Right hindlimb (tissue), 1 donor: ENCODE measurements at regions not wholly inside any gene's neighbourhood (a gene's known extent, or its start where the extent isn't known, plus 50 kb on each side); places are given as distances from the start of the nearest gene placed in this dataset.
A peak's percentile ranks its signal among the peaks of the same experiment; 100 is the strongest.

Experiments
- DNase-seq: peaks from one replicate; pipeline ENCODE4 v3.0.0-alpha.2; 2018

- DNase-seq = no peak
Observed at GRCh38 chr9:12178634-12179033, 514.6 kb upstream of the TYRP1 start.

GRCh38 chr9:12182806-12183205 is 510.4 kb upstream of the TYRP1 start:
- DNase-seq = no peak

GRCh38 chr9:12183321-12183720 is 509.9 kb upstream of the TYRP1 start:
- DNase-seq = no peak

GRCh38 chr9:12185856-12186255 is 507.3 kb upstream of the TYRP1 start:
- DNase-seq = no peak

- DNase-seq = no peak
Observed at GRCh38 chr9:12191630-12192029, 501.6 kb upstream of the TYRP1 start.

- no peak for DNase-seq
Observed at GRCh38 chr9:12194731-12195130, 498.5 kb upstream of the TYRP1 start.

- no peak for DNase-seq
Observed at GRCh38 chr9:12195456-12195855, 497.7 kb upstream of the TYRP1 start.

GRCh38 chr9:12204512-12204911 is 488.7 kb upstream of the TYRP1 start:
- no peak for DNase-seq

- DNase-seq = no peak
Observed at GRCh38 chr9:12212860-12213259, 480.3 kb upstream of the TYRP1 start.

GRCh38 chr9:12221470-12221869 is 471.7 kb upstream of the TYRP1 start:
- no peak for DNase-seq

GRCh38 chr9:12224449-12224848 is 468.7 kb upstream of the TYRP1 start:
- no peak for DNase-seq

- DNase-seq = no peak
Observed at GRCh38 chr9:12230708-12231107, 462.5 kb upstream of the TYRP1 start.

GRCh38 chr9:12231832-12232231 is 461.4 kb upstream of the TYRP1 start:
- no peak for DNase-seq

GRCh38 chr9:12232836-12233235 is 460.3 kb upstream of the TYRP1 start:
- no peak for DNase-seq

- DNase-seq = no peak
Observed at GRCh38 chr9:12253941-12254340, 439.2 kb upstream of the TYRP1 start.

- no peak for DNase-seq
Observed at GRCh38 chr9:12266758-12267157, 426.4 kb upstream of the TYRP1 start.

- peak; percentile 32 for DNase-seq
Observed at GRCh38 chr9:12271421-12271891, 421.7 kb upstream of the TYRP1 start.

GRCh38 chr9:12272471-12273120 is 420.6 kb upstream of the TYRP1 start:
- peak; percentile 82 for DNase-seq

- DNase-seq = peak; percentile 38
Observed at GRCh38 chr9:12274577-12274976, 418.6 kb upstream of the TYRP1 start.

- DNase-seq = no peak
Observed at GRCh38 chr9:12276505-12276904, 416.7 kb upstream of the TYRP1 start.

GRCh38 chr9:12289711-12290110 is 403.5 kb upstream of the TYRP1 start:
- no peak for DNase-seq

GRCh38 chr9:12290166-12290869 is 402.9 kb upstream of the TYRP1 start:
- no peak for DNase-seq

GRCh38 chr9:12305211-12305610 is 388.0 kb upstream of the TYRP1 start:
- DNase-seq = no peak

GRCh38 chr9:12314589-12314988 is 378.6 kb upstream of the TYRP1 start:
- DNase-seq = no peak
